ENCODE measurements at regions not wholly inside any gene's neighbourhood (a gene's known extent, or its start where the extent isn't known, plus 50 kb on each side); places are given as distances from the start of the nearest gene placed in this dataset.

DNA sequence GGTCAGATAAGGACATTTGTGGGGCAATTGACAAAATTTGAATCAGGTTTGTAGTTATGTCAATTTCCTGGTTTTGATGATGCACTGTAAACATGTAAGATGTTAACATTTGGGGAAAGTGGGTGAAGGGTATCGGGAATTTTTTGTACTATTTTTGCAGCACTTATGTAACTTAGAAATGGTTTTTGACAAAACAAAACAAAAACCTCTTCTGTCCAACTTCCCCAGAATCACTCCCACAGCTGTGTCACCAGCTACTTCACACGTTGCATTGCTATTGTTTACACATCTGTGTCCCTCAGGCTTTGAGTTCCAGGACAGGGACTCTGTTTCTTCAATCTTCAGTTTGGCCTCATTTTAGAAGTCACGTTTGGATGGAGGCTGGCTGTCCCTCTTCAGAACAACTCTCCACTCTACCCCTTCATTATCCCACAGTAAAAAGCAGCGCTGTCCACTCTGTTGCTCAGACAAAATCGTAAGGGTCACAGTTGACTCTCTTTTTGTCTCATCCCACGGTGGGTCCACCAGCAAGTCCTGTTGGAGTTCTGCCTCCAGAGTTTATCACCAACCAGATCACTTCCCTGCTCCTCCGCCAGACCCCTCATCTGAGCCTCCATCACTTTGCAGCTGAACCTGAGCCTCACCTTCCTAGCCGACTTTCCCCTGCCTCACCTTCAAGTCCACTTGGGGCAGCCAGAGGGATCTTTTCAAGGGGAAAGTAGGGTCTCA lies 63.2 kb downstream of the NENF start:
- DNase-seq (ENCODE audit: low spot score in 2 of 2) = no peak
- Histone ChIP-seq H3K9me3 (no peaks in the 10 kb centered on the region), H3K4me3 (no peak overlapping the region), H3K36me3 (no peaks in the 10 kb centered on the region), H3K4me1 (no peaks in the 10 kb centered on the region), H3K27ac (no peak overlapping the region), H3K27me3 (no peaks in the 10 kb centered on the region)
- intact Hi-C loops (cut with DNase I; ENCODE audit: low total_unique reads) = no loop called here
- TF ChIP-seq POLR2AphosphoS5 (IDR thresholded peaks at IDR 0.05) (no peak), POLR2A (IDR thresholded peaks at IDR 0.05) (no peak)
- TF ChIP-seq, protein P1, sequence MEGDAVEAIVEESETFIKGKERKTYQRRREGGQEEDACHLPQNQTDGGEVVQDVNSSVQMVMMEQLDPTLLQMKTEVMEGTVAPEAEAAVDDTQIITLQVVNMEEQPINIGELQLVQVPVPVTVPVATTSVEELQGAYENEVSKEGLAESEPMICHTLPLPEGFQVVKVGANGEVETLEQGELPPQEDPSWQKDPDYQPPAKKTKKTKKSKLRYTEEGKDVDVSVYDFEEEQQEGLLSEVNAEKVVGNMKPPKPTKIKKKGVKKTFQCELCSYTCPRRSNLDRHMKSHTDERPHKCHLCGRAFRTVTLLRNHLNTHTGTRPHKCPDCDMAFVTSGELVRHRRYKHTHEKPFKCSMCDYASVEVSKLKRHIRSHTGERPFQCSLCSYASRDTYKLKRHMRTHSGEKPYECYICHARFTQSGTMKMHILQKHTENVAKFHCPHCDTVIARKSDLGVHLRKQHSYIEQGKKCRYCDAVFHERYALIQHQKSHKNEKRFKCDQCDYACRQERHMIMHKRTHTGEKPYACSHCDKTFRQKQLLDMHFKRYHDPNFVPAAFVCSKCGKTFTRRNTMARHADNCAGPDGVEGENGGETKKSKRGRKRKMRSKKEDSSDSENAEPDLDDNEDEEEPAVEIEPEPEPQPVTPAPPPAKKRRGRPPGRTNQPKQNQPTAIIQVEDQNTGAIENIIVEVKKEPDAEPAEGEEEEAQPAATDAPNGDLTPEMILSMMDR (IDR thresholded peaks at IDR 0.05) = no peak

DNA sequence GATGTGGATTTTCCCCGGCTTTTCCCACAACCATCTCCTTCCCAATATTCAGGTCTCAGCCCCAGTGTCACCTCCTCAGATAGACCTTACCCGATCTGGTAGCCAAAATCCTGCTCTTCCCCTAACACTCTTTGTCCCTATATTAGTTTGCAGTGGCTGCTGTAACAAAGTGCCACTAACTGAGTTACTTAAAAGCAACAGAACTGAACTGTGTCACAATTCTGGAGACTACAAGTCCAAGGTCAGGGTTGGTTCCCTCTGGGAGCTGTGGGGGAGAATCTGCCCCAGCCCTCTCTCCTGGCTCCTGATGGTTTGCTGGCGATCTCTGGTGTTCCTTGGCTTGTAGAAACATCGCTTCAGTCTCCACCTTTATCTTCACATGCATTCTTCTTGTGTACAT lies 64.0 kb downstream of the NENF start:
- intact Hi-C loops (cut with DNase I; ENCODE audit: low total_unique reads) = no loop called here
- H3K4me3 ChIP-seq = no peak overlapping the region
- DNase-seq (ENCODE audit: low spot score in 2 of 2) = no peak
- H3K9me3 ChIP-seq = no peaks in the 10 kb centered on the region
- no peaks in the 10 kb centered on the region for H3K4me1 ChIP-seq
- TF ChIP-seq POLR2AphosphoS5 (IDR thresholded peaks at IDR 0.05) = no peak
- TF ChIP-seq, protein P1 (IDR thresholded peaks at IDR 0.05) = no peak
- no peak for TF ChIP-seq POLR2A (IDR thresholded peaks at IDR 0.05)
- H3K27me3 ChIP-seq = no peaks in the 10 kb centered on the region
- H3K36me3 ChIP-seq = no peaks in the 10 kb centered on the region
- no peak overlapping the region for H3K27ac ChIP-seq

DNA sequence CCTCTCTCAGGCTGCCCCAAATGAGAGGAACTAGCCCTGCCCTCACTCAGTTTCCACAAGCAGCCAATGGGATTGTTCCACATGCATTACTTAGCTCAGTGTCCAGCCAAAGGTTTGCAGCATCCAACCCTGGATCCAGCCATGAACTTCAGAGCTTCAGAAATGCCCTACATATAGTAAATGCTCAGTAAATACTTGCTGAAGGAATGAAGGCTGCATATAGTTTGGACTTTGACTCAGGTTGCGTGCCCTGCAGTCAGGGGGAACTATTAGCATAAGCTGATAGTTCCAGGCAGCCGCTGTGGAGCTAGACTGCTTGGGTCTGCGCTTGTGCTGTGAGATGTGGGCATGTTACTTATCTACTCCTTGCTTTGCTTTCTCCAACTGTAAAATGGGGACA lies 64.8 kb downstream of the NENF start:
- Histone ChIP-seq H3K4me3 (no peak overlapping the region), H3K36me3 (no peaks in the 10 kb centered on the region), H3K27me3 (no peaks in the 10 kb centered on the region), H3K4me1 (no peaks in the 10 kb centered on the region), H3K27ac (no peak overlapping the region), H3K9me3 (no peaks in the 10 kb centered on the region)
- DNase-seq (ENCODE audit: low spot score in 2 of 2) = no peak
- intact Hi-C loops (cut with DNase I; ENCODE audit: low total_unique reads) = no loop called here
- TF ChIP-seq, protein P1 (IDR thresholded peaks at IDR 0.05) = no peak
- TF ChIP-seq POLR2A (IDR thresholded peaks at IDR 0.05) (no peak), POLR2AphosphoS5 (IDR thresholded peaks at IDR 0.05) (no peak)

DNA sequence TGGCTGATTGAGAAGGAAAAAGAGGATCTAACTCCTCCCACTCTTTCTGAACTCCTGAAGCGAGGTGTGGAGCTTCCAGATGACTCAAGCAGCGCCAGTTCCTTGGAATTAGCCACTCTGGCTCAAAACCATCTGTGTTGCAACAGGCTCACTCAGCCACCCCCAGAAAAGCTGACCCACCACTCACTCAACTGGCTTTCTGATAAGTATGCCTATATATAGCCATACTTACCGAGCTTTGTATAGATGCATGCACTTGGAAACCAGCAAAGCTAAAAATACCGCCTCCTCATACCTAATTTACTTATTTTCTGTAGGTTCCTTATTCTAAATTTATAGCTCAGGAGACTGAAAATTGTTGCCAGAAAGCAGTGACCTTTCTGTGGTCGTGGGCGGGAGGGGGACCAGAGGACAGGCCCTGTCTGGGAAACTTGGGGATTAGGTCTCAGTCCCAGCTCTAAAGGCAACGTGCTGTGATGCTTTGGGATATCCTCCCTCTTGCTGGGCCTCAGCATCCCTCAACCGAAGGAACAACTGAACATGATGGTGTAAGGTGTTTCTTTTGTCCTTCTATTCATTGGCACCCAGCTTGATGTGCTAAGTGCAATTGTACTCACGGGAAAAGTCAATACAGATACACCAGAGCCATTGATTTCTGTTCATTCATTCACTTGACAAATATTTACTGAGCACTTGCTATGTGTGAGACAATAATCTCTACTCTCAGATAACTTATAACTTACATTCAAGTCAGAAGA lies 65.7 kb downstream of the NENF start:
- no peak for DNase-seq (ENCODE audit: low spot score in 2 of 2)
- H3K27ac ChIP-seq = no peak overlapping the region
- no peaks in the 10 kb centered on the region for H3K36me3 ChIP-seq
- H3K9me3 ChIP-seq = no peaks in the 10 kb centered on the region
- H3K4me3 ChIP-seq = no peak overlapping the region
- intact Hi-C loops (cut with DNase I; ENCODE audit: low total_unique reads) = no loop called here
- no peaks in the 10 kb centered on the region for H3K4me1 ChIP-seq
- H3K27me3 ChIP-seq = no peaks in the 10 kb centered on the region
- TF ChIP-seq, protein P1 (IDR thresholded peaks at IDR 0.05) = no peak
- no peak for TF ChIP-seq POLR2AphosphoS5 (IDR thresholded peaks at IDR 0.05)
- TF ChIP-seq POLR2A (IDR thresholded peaks at IDR 0.05) = no peak

DNA sequence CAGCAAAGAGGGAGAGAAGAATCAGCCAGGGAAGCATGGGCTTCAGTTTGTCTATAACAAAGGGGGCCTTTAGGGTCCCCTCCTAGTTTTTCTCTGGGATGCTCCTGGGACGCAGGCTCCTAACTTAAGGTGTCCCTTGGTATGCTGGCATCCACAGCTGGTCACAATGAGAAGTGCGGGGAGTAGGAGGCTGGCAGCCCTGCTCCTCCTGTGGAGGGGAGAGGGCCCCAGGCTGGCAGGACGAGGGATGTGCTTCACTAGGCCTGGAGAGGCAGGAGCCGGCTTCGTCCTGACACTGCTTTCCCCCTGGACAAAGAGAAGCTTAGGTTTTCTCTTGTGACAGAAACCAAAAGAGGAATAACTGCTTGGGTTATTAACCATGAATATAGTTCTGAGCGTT lies 67.6 kb downstream of the NENF start:
- DNase-seq (ENCODE audit: low spot score in 2 of 2) = no peak
- Histone ChIP-seq H3K4me3 (no peak overlapping the region), H3K27me3 (no peaks in the 10 kb centered on the region), H3K9me3 (no peaks in the 10 kb centered on the region), H3K27ac (no peak overlapping the region), H3K36me3 (no peaks in the 10 kb centered on the region), H3K4me1 (no peaks in the 10 kb centered on the region)
- intact Hi-C loops (cut with DNase I; ENCODE audit: low total_unique reads) = no loop called here
- TF ChIP-seq POLR2A (IDR thresholded peaks at IDR 0.05) = no peak
- TF ChIP-seq, protein P1 (IDR thresholded peaks at IDR 0.05) = no peak
- TF ChIP-seq POLR2AphosphoS5 (IDR thresholded peaks at IDR 0.05) = no peak
